ENCODE measurements at regions not wholly inside any gene's neighbourhood (a gene's known extent, or its start where the extent isn't known, plus 50 kb on each side); places are given as distances from the start of the nearest gene placed in this dataset.

- peaks cover 0 to 2% of the 10 kb centered on the region in 2 donors for H3K27me3 ChIP-seq (ENCODE audit: control insufficient read depth in 2 of 2, insufficient read depth in 1 of 2, low read length in 1 of 2)
- H3K27ac ChIP-seq (ENCODE audit: low read depth in 1 of 2, low read length in 1 of 2), result no peak overlapping the region
- H3K36me3 ChIP-seq (ENCODE audit: control insufficient read depth in 2 of 2, insufficient read depth in 2 of 2, low read length in 1 of 2), result no peaks in the 10 kb centered on the region
- no peak overlapping the region for H3K4me3 ChIP-seq (ENCODE audit: low read length in 2 of 2)
- WGBS, result 62% methylated on average over 3 of the region's 3 CpGs
- H3K4me1 ChIP-seq (ENCODE audit: control insufficient read depth in 2 of 2, insufficient read depth in 2 of 2, low read length in 2 of 2), result no peaks in the 10 kb centered on the region
- DNase-seq (ENCODE audit: low read depth in 6 of 9, low spot score in 9 of 9), result no peak
- peaks cover 0 to 23% of the 10 kb centered on the region in 2 donors for H3K9me3 ChIP-seq (ENCODE audit: control insufficient read depth in 2 of 2, insufficient read depth in 1 of 2, low read length in 1 of 2)
Observed at GRCh38 chr7:98565103-98565502, 52.0 kb upstream of the NPTX2 start.

- no peaks in the 10 kb centered on the region for H3K36me3 ChIP-seq (ENCODE audit: control insufficient read depth in 2 of 2, insufficient read depth in 2 of 2, low read length in 1 of 2)
- H3K27ac ChIP-seq (ENCODE audit: low read depth in 1 of 2, low read length in 1 of 2), result no peak overlapping the region
- 84% methylated on average over 5 of the region's 5 CpGs for WGBS
- H3K9me3 ChIP-seq (ENCODE audit: control insufficient read depth in 2 of 2, insufficient read depth in 1 of 2, low read length in 1 of 2), result peaks cover 0 to 18% of the 10 kb centered on the region in 2 donors
- H3K4me1 ChIP-seq (ENCODE audit: control insufficient read depth in 2 of 2, insufficient read depth in 2 of 2, low read length in 2 of 2), result no peaks in the 10 kb centered on the region
- DNase-seq (ENCODE audit: low read depth in 6 of 9, low spot score in 9 of 9), result no peak
- H3K4me3 ChIP-seq (ENCODE audit: low read length in 2 of 2), result no peak overlapping the region
- H3K27me3 ChIP-seq (ENCODE audit: control insufficient read depth in 2 of 2, insufficient read depth in 1 of 2, low read length in 1 of 2), result no peaks in the 10 kb centered on the region
Observed at GRCh38 chr7:98562871-98563495, 54.1 kb upstream of the NPTX2 start.

GRCh38 chr7:98562381-98562823 lies 54.7 kb upstream of the NPTX2 start:
- DNase-seq (ENCODE audit: low read depth in 6 of 9, low spot score in 9 of 9), result no peak
- Histone ChIP-seq H3K9me3 (ENCODE audit: control insufficient read depth in 2 of 2, insufficient read depth in 1 of 2, low read length in 1 of 2) (peaks cover 0 to 18% of the 10 kb centered on the region in 2 donors), H3K4me1 (ENCODE audit: control insufficient read depth in 2 of 2, insufficient read depth in 2 of 2, low read length in 2 of 2) (no peaks in the 10 kb centered on the region), H3K27me3 (ENCODE audit: control insufficient read depth in 2 of 2, insufficient read depth in 1 of 2, low read length in 1 of 2) (no peaks in the 10 kb centered on the region), H3K4me3 (ENCODE audit: low read length in 2 of 2) (no peak overlapping the region), H3K27ac (ENCODE audit: low read depth in 1 of 2, low read length in 1 of 2) (no peak overlapping the region), H3K36me3 (ENCODE audit: control insufficient read depth in 2 of 2, insufficient read depth in 2 of 2, low read length in 1 of 2) (no peaks in the 10 kb centered on the region)

- no peaks in the 10 kb centered on the region for H3K27me3 ChIP-seq (ENCODE audit: control insufficient read depth in 2 of 2, insufficient read depth in 1 of 2, low read length in 1 of 2)
- peaks cover 0 to 18% of the 10 kb centered on the region in 2 donors for H3K9me3 ChIP-seq (ENCODE audit: control insufficient read depth in 2 of 2, insufficient read depth in 1 of 2, low read length in 1 of 2)
- no peak overlapping the region for H3K4me3 ChIP-seq (ENCODE audit: low read length in 2 of 2)
- H3K4me1 ChIP-seq (ENCODE audit: control insufficient read depth in 2 of 2, insufficient read depth in 2 of 2, low read length in 2 of 2), result no peaks in the 10 kb centered on the region
- H3K27ac ChIP-seq (ENCODE audit: low read depth in 1 of 2, low read length in 1 of 2), result no peak overlapping the region
- 53% methylated on average over 3 of the region's 3 CpGs for WGBS
- no peak for DNase-seq (ENCODE audit: low read depth in 6 of 9, low spot score in 9 of 9)
- no peaks in the 10 kb centered on the region for H3K36me3 ChIP-seq (ENCODE audit: control insufficient read depth in 2 of 2, insufficient read depth in 2 of 2, low read length in 1 of 2)
Observed at GRCh38 chr7:98559958-98560357, 57.1 kb upstream of the NPTX2 start.

- 96% methylated on average over 3 of the region's 3 CpGs for WGBS
- Histone ChIP-seq H3K4me3 (ENCODE audit: low read length in 2 of 2) (no peak overlapping the region), H3K36me3 (ENCODE audit: control insufficient read depth in 2 of 2, insufficient read depth in 2 of 2, low read length in 1 of 2) (no peaks in the 10 kb centered on the region), H3K27me3 (ENCODE audit: control insufficient read depth in 2 of 2, insufficient read depth in 1 of 2, low read length in 1 of 2) (no peaks in the 10 kb centered on the region), H3K9me3 (ENCODE audit: control insufficient read depth in 2 of 2, insufficient read depth in 1 of 2, low read length in 1 of 2) (peaks cover 0 to 15% of the 10 kb centered on the region in 2 donors), H3K27ac (ENCODE audit: low read depth in 1 of 2, low read length in 1 of 2) (no peak overlapping the region), H3K4me1 (ENCODE audit: control insufficient read depth in 2 of 2, insufficient read depth in 2 of 2, low read length in 2 of 2) (no peaks in the 10 kb centered on the region)
- no peak for DNase-seq (ENCODE audit: low read depth in 6 of 9, low spot score in 9 of 9)
Observed at GRCh38 chr7:98559219-98559618, 57.9 kb upstream of the NPTX2 start.

- WGBS, result 86% methylated on average over 11 of the region's 11 CpGs
- Histone ChIP-seq H3K4me1 (ENCODE audit: control insufficient read depth in 2 of 2, insufficient read depth in 2 of 2, low read length in 2 of 2) (no peaks in the 10 kb centered on the region), H3K9me3 (ENCODE audit: control insufficient read depth in 2 of 2, insufficient read depth in 1 of 2, low read length in 1 of 2) (peaks cover 0 to 11% of the 10 kb centered on the region in 2 donors), H3K27me3 (ENCODE audit: control insufficient read depth in 2 of 2, insufficient read depth in 1 of 2, low read length in 1 of 2) (no peaks in the 10 kb centered on the region), H3K27ac (ENCODE audit: low read depth in 1 of 2, low read length in 1 of 2) (no peak overlapping the region), H3K4me3 (ENCODE audit: low read length in 2 of 2) (no peak overlapping the region), H3K36me3 (ENCODE audit: control insufficient read depth in 2 of 2, insufficient read depth in 2 of 2, low read length in 1 of 2) (no peaks in the 10 kb centered on the region)
- no peak for DNase-seq (ENCODE audit: low read depth in 6 of 9, low spot score in 9 of 9)
Observed at GRCh38 chr7:98557538-98558031, 59.5 kb upstream of the NPTX2 start.

- WGBS, result 93% methylated on average over 12 of the region's 12 CpGs
- DNase-seq (ENCODE audit: low read depth in 6 of 9, low spot score in 9 of 9), result no peak
- H3K27me3 ChIP-seq (ENCODE audit: control insufficient read depth in 2 of 2, insufficient read depth in 1 of 2, low read length in 1 of 2), result no peaks in the 10 kb centered on the region
Observed at GRCh38 chr7:98556288-98556687, 60.8 kb upstream of the NPTX2 start.

GRCh38 chr7:98555403-98555802 lies 61.7 kb upstream of the NPTX2 start:
- Histone ChIP-seq H3K4me3 (ENCODE audit: low read length in 2 of 2) (no peak overlapping the region), H3K27me3 (ENCODE audit: control insufficient read depth in 2 of 2, insufficient read depth in 1 of 2, low read length in 1 of 2) (no peaks in the 10 kb centered on the region), H3K36me3 (ENCODE audit: control insufficient read depth in 2 of 2, insufficient read depth in 2 of 2, low read length in 1 of 2) (no peaks in the 10 kb centered on the region), H3K4me1 (ENCODE audit: control insufficient read depth in 2 of 2, insufficient read depth in 2 of 2, low read length in 2 of 2) (no peaks in the 10 kb centered on the region), H3K9me3 (ENCODE audit: control insufficient read depth in 2 of 2, insufficient read depth in 1 of 2, low read length in 1 of 2) (peaks cover 0 to 21% of the 10 kb centered on the region in 2 donors), H3K27ac (ENCODE audit: low read depth in 1 of 2, low read length in 1 of 2) (no peak overlapping the region)
- no peak for DNase-seq (ENCODE audit: low read depth in 6 of 9, low spot score in 9 of 9)
- 90% methylated on average over 3 of the region's 3 CpGs for WGBS

More at GRCh38 chr7:98556288-98556687, 60.8 kb upstream of the NPTX2 start:
- H3K4me1 ChIP-seq (ENCODE audit: control insufficient read depth in 2 of 2, insufficient read depth in 2 of 2, low read length in 2 of 2), result no peaks in the 10 kb centered on the region
- no peak overlapping the region for H3K4me3 ChIP-seq (ENCODE audit: low read length in 2 of 2)
- no peaks in the 10 kb centered on the region for H3K36me3 ChIP-seq (ENCODE audit: control insufficient read depth in 2 of 2, insufficient read depth in 2 of 2, low read length in 1 of 2)
- H3K9me3 ChIP-seq (ENCODE audit: control insufficient read depth in 2 of 2, insufficient read depth in 1 of 2, low read length in 1 of 2), result peaks cover 0 to 18% of the 10 kb centered on the region in 2 donors
- no peak overlapping the region for H3K27ac ChIP-seq (ENCODE audit: low read depth in 1 of 2, low read length in 1 of 2)

GRCh38 chr7:98553666-98554065 lies 63.4 kb upstream of the NPTX2 start:
- WGBS, result 86% methylated on average over 7 of the region's 7 CpGs
- no peak for DNase-seq (ENCODE audit: low read depth in 6 of 9, low spot score in 9 of 9)
- no peaks in the 10 kb centered on the region for H3K36me3 ChIP-seq (ENCODE audit: control insufficient read depth in 2 of 2, insufficient read depth in 2 of 2, low read length in 1 of 2)
- no peaks in the 10 kb centered on the region for H3K27me3 ChIP-seq (ENCODE audit: control insufficient read depth in 2 of 2, insufficient read depth in 1 of 2, low read length in 1 of 2)
- no peak overlapping the region for H3K4me3 ChIP-seq (ENCODE audit: low read length in 2 of 2)
- peaks cover 0 to 26% of the 10 kb centered on the region in 2 donors for H3K9me3 ChIP-seq (ENCODE audit: control insufficient read depth in 2 of 2, insufficient read depth in 1 of 2, low read length in 1 of 2)
- H3K27ac ChIP-seq (ENCODE audit: low read depth in 1 of 2, low read length in 1 of 2), result no peak overlapping the region
- no peaks in the 10 kb centered on the region for H3K4me1 ChIP-seq (ENCODE audit: control insufficient read depth in 2 of 2, insufficient read depth in 2 of 2, low read length in 2 of 2)

Measured in thymus (tissue), 11 donors.